SK-N-SH treated with all-trans-retinoic acid at 6 μM for 48 hours (cell line): ENCODE measurements at regions not wholly inside any gene's neighbourhood (a gene's known extent, or its start where the extent isn't known, plus 50 kb on each side); places are given as distances from the start of the nearest gene placed in this dataset.

Source experiments
- ATAC-seq: fragments of 200-7000 bp; cut with Tn5 transposase; 3 replicates; pipeline ENCODE4 v1.9.1; 2020; ENCODE audit warnings: mild to moderate bottlenecking, moderate library complexity
- ARNTL ChIP-seq: fragments of 450-650 bp; formaldehyde crosslinking; IDR thresholded peaks from 2 replicates; pipeline ENCODE4 v1.5.0; 2020; ENCODE audit warnings: low read depth, mild to moderate bottlenecking, moderate library complexity, borderline replicate concordance
- BACH2 ChIP-seq: fragments of 250-450 bp; sonication (Bioruptor Pico); IDR thresholded peaks from 2 replicates; pipeline ENCODE4 v1.9.0; 2021; ENCODE audit warnings: mild to moderate bottlenecking, borderline replicate concordance
- CREB5 ChIP-seq: fragments of 250-450 bp; sonication (Bioruptor Pico); IDR thresholded peaks from 2 replicates; pipeline ENCODE4 v1.5.1; 2020; ENCODE audit warnings: low read depth, mild to moderate bottlenecking, moderate library complexity
- CSDC2 ChIP-seq: fragments of 250-450 bp; sonication (Bioruptor Pico); IDR thresholded peaks from 2 replicates; pipeline ENCODE4 v1.5.0; 2020; ENCODE audit warnings: mild to moderate bottlenecking, moderate library complexity
- CSRNP3 ChIP-seq: fragments of 250-450 bp; sonication (Bioruptor Pico); IDR thresholded peaks from 2 replicates; pipeline ENCODE4 v1.5.1; 2021; ENCODE audit warnings: mild to moderate bottlenecking, moderate library complexity
- ESRRG ChIP-seq: fragments of 250-450 bp; sonication (Bioruptor Pico); IDR thresholded peaks from 2 replicates; pipeline ENCODE4 v1.6.1; 2021; ENCODE audit warnings: mild to moderate bottlenecking
- GLIS3 ChIP-seq: fragments of 250-450 bp; sonication (Bioruptor Pico); IDR thresholded peaks from 2 replicates; pipeline ENCODE4 v1.5.0; 2020; ENCODE audit warnings: mild to moderate bottlenecking, moderate library complexity
- ISL1 ChIP-seq: fragments of 250-450 bp; sonication (Bioruptor Pico); IDR thresholded peaks from 2 replicates; pipeline ENCODE4 v2.1.2; 2022; ENCODE audit warnings: mild to moderate bottlenecking, moderate library complexity
- OSR1 ChIP-seq: fragments of 250-450 bp; sonication (Bioruptor Pico); IDR thresholded peaks from 2 replicates; pipeline ENCODE4 v1.8.0; 2022; ENCODE audit warnings: moderate library complexity, mild to moderate bottlenecking, inconsistent platforms
- PATZ1 ChIP-seq: fragments of 250-450 bp; sonication (Bioruptor Pico); IDR thresholded peaks from 2 replicates; pipeline ENCODE4 v1.8.0; 2020; ENCODE audit warnings: mild to moderate bottlenecking, moderate library complexity, borderline replicate concordance
- PPARA ChIP-seq: fragments of 250-450 bp; sonication (Bioruptor Pico); IDR thresholded peaks from 2 replicates; pipeline ENCODE4 v1.5.0; 2020; ENCODE audit warnings: mild to moderate bottlenecking, borderline replicate concordance
- RARB ChIP-seq: fragments of 250-450 bp; sonication (Bioruptor Pico); IDR thresholded peaks from 2 replicates; pipeline ENCODE4 v1.8.0; 2021; ENCODE audit warnings: mild to moderate bottlenecking, moderate library complexity
- SNAI2 ChIP-seq: fragments of 250-450 bp; sonication (Bioruptor Pico); IDR thresholded peaks from 2 replicates; pipeline ENCODE4 v1.5.0; 2020; ENCODE audit warnings: mild to moderate bottlenecking, moderate library complexity
- TCF4 ChIP-seq: fragments of 250-450 bp; sonication (Bioruptor Pico); IDR thresholded peaks from 2 replicates; pipeline ENCODE4 v1.8.0; 2021; ENCODE audit warnings: mild to moderate bottlenecking, moderate library complexity, borderline replicate concordance
- TOX ChIP-seq: fragments of 250-450 bp; sonication (Bioruptor Pico); IDR thresholded peaks from 2 replicates; pipeline ENCODE4 v1.8.0; 2021; ENCODE audit warnings: mild to moderate bottlenecking, moderate library complexity, borderline replicate concordance
- TSHZ2 ChIP-seq: fragments of 250-450 bp; sonication (Bioruptor Pico); IDR thresholded peaks from 2 replicates; pipeline ENCODE4 v1.5.0; 2020; ENCODE audit warnings: mild to moderate bottlenecking, moderate library complexity
- ZC3H10 ChIP-seq: fragments of 250-450 bp; sonication (Bioruptor Pico); IDR thresholded peaks from 2 replicates; pipeline ENCODE4 v1.5.1; 2021; ENCODE audit warnings: mild to moderate bottlenecking, moderate library complexity
- ZNF70 ChIP-seq: fragments of 450-650 bp; formaldehyde crosslinking; IDR thresholded peaks from 2 replicates; pipeline ENCODE4 v1.5.0; 2020; ENCODE audit warnings: mild to moderate bottlenecking, moderate library complexity
- ZNF8 ChIP-seq: fragments of 450-650 bp; formaldehyde crosslinking; IDR thresholded peaks from 2 replicates; pipeline ENCODE4 v1.5.0; 2020; ENCODE audit warnings: mild to moderate bottlenecking, moderate library complexity
- TF ChIP-seq, protein P1 (sequence below): fragments of 250-450 bp; sonication (Bioruptor Pico); IDR thresholded peaks from 2 replicates; pipeline ENCODE4 v1.8.0; 2021; ENCODE audit warnings: low read depth, mild to moderate bottlenecking, moderate library complexity, borderline replicate concordance

- TF ChIP-seq PATZ1 (CRISPR knock-in tag) (no peak), PPARA (no peak), ARNTL (CRISPR knock-in tag) (no peak)
Measured at GRCh38 chr9:23219471-23219870, 606.6 kb downstream of the ELAVL2 start (continued).

DNA sequence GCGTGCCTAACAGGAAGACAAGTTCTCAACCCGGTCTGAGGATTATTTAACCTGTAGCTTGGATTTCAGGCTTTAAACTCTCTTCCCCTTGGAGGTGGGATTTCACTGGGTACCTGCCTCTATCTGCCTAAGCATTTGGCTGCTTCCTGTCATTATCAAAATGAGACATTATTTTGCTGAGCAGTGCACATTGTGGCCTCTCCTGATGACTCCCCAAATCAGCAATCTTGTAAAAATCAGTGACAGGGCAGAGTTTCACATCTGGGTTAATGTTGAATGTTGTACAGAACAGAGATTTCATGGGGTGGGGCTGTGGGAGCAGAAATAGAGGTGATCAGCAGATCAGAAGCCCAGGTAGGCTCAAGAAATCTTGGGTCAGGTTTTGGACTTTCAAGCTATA lies 605.9 kb downstream of the ELAVL2 start:
- ATAC-seq, result no peak
- no peak for TF ChIP-seq TCF4 (CRISPR knock-in tag)
- TF ChIP-seq, protein P1, sequence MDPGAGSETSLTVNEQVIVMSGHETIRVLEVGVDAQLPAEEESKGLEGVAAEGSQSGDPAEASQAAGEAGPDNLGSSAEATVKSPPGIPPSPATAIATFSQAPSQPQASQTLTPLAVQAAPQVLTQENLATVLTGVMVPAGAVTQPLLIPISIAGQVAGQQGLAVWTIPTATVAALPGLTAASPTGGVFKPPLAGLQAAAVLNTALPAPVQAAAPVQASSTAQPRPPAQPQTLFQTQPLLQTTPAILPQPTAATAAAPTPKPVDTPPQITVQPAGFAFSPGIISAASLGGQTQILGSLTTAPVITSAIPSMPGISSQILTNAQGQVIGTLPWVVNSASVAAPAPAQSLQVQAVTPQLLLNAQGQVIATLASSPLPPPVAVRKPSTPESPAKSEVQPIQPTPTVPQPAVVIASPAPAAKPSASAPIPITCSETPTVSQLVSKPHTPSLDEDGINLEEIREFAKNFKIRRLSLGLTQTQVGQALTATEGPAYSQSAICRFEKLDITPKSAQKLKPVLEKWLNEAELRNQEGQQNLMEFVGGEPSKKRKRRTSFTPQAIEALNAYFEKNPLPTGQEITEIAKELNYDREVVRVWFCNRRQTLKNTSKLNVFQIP (CRISPR knock-in tag), result no peak
- TF ChIP-seq GLIS3, result no peak
- TF ChIP-seq ESRRG, result no peak
- TF ChIP-seq TSHZ2 (CRISPR knock-in tag), result no peak
- TF ChIP-seq BACH2 (CRISPR knock-in tag), result no peak
- no peak for TF ChIP-seq TOX (CRISPR knock-in tag)

DNA sequence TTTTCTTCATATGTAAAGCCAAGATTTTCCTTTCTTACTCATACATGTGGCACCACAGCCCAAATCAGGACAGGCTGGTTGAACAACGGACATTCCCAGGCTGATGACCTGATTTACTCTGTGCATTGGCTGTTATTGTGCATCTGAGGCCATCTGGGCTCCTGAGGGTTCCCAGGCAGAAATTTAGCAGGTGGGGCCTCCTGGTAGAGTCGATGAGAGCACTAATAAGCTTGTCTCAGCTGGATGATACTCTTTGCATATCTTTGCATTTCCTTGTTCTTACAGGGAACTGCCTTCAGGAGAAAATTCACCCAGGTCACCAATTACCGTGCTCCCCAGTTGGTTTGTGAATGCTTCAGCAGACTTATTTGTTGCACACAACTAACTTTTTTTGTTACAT lies 605.1 kb downstream of the ELAVL2 start:
- ATAC-seq, result no peak
- TF ChIP-seq TOX (CRISPR knock-in tag), result no peak
- no peak for TF ChIP-seq TCF4 (CRISPR knock-in tag)
- no peak for TF ChIP-seq CREB5 (CRISPR knock-in tag)
- no peak for TF ChIP-seq BACH2 (CRISPR knock-in tag)
- TF ChIP-seq SNAI2, result no peak
- TF ChIP-seq ESRRG, result no peak
- no peak for TF ChIP-seq TSHZ2 (CRISPR knock-in tag)
- no peak for TF ChIP-seq GLIS3
- TF ChIP-seq ISL1, result no peak
- TF ChIP-seq ARNTL (CRISPR knock-in tag), result no peak
- no peak for TF ChIP-seq PPARA
- TF ChIP-seq RARB (CRISPR knock-in tag), result no peak

GRCh38 chr9:23229890-23230317 lies 596.1 kb downstream of the ELAVL2 start:
- ATAC-seq, result no peak
- TF ChIP-seq SNAI2 (no peak), ZC3H10 (CRISPR knock-in tag) (no peak), ZNF70 (CRISPR knock-in tag) (no peak), OSR1 (CRISPR knock-in tag) (no peak), RARB (CRISPR knock-in tag) (no peak), CREB5 (CRISPR knock-in tag) (no peak), CSDC2 (no peak), CSRNP3 (CRISPR knock-in tag) (no peak), ZNF8 (CRISPR knock-in tag) (no peak), TOX (CRISPR knock-in tag) (no peak)
